OCI-LY1 (cell line): ENCODE measurements at regions not wholly inside any gene's neighbourhood (a gene's known extent, or its start where the extent isn't known, plus 50 kb on each side); places are given as distances from the start of the nearest gene placed in this dataset.

Experiments
- EZH2 ChIP-seq: fragments of 200-600 bp; sonication (generic), shearing (Covaris generic); IDR thresholded peaks from 2 replicates; pipeline ENCODE4 v1.8.0; 2017; ENCODE audit warnings: borderline replicate concordance, mixed run types, mild to moderate bottlenecking, antibody characterized with exemption, low read length, moderate library complexity, mixed read lengths
- TF ChIP-seq, protein P1 (sequence below): fragments of 200-600 bp; sonication (generic), shearing (Covaris generic); IDR thresholded peaks from 2 replicates; pipeline ENCODE4 v1.5.1; 2017; ENCODE audit warnings: mild to moderate bottlenecking, antibody characterized with exemption, low read length, moderate library complexity, mixed read lengths

- TF ChIP-seq, protein P1, sequence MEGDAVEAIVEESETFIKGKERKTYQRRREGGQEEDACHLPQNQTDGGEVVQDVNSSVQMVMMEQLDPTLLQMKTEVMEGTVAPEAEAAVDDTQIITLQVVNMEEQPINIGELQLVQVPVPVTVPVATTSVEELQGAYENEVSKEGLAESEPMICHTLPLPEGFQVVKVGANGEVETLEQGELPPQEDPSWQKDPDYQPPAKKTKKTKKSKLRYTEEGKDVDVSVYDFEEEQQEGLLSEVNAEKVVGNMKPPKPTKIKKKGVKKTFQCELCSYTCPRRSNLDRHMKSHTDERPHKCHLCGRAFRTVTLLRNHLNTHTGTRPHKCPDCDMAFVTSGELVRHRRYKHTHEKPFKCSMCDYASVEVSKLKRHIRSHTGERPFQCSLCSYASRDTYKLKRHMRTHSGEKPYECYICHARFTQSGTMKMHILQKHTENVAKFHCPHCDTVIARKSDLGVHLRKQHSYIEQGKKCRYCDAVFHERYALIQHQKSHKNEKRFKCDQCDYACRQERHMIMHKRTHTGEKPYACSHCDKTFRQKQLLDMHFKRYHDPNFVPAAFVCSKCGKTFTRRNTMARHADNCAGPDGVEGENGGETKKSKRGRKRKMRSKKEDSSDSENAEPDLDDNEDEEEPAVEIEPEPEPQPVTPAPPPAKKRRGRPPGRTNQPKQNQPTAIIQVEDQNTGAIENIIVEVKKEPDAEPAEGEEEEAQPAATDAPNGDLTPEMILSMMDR = no peak
- no peak for TF ChIP-seq EZH2
These were observed 75.4 kb upstream of the ADGRB3 start for GRCh38 chr6:68559716-68560115.
